Glutamatergic neuron (in vitro differentiated cells): ENCODE measurements at regions not wholly inside any gene's neighbourhood (a gene's known extent, or its start where the extent isn't known, plus 50 kb on each side); places are given as distances from the start of the nearest gene placed in this dataset.

Experiments
- DNase-seq: peaks from one replicate; pipeline ENCODE4 v3.0.0; 2022
- H3K27ac Mint-ChIP-seq: one replicate; pipeline ENCODE4 v1.8.0; 2020; ENCODE audit warnings: mild to moderate bottlenecking, mixed read lengths, inconsistent platforms; ENCODE audit not compliant: unreplicated experiment
- H3K27me3 Mint-ChIP-seq: one replicate; pipeline ENCODE4 v1.8.0; 2020; ENCODE audit warnings: mild to moderate bottlenecking, moderate library complexity, mixed read lengths, inconsistent platforms; ENCODE audit not compliant: unreplicated experiment
- H3K36me3 Mint-ChIP-seq: one replicate; pipeline ENCODE4 v1.8.0; 2020; ENCODE audit warnings: mild to moderate bottlenecking, mixed read lengths, inconsistent platforms; ENCODE audit not compliant: unreplicated experiment
- H3K4me1 Mint-ChIP-seq: one replicate; pipeline ENCODE4 v1.8.0; 2020; ENCODE audit warnings: mild to moderate bottlenecking, low read depth, mixed read lengths, inconsistent platforms; ENCODE audit not compliant: unreplicated experiment
- H3K4me3 Mint-ChIP-seq: one replicate; pipeline ENCODE4 v1.8.0; 2020; ENCODE audit warnings: mild to moderate bottlenecking, mixed read lengths, inconsistent platforms; ENCODE audit not compliant: unreplicated experiment
- H3K9me3 Mint-ChIP-seq: one replicate; pipeline ENCODE4 v1.8.0; 2020; ENCODE audit warnings: mild to moderate bottlenecking, moderate library complexity, mixed read lengths, inconsistent platforms; ENCODE audit not compliant: unreplicated experiment
- CTCF ChIP-seq: fragments of 200-600 bp; sonication (generic); IDR thresholded peaks from one replicate; pipeline ENCODE4 v1.5.0; 2021; ENCODE audit not compliant: partially characterized antibody, unreplicated experiment

GRCh38 chr5:133705331-133705730, 93.0 kb upstream of the FSTL4 start:
- Mint-ChIP-seq H3K4me1 (peaks cover 33% of the 10 kb centered on the region), H3K27ac (no peak overlapping the region), H3K4me3 (no peak overlapping the region), H3K9me3 (peaks cover 1% of the 10 kb centered on the region), H3K27me3 (peaks cover 5% of the 10 kb centered on the region), H3K36me3 (no peaks in the 10 kb centered on the region)
- DNase-seq: no peak
- no peak for TF ChIP-seq CTCF

DNA sequence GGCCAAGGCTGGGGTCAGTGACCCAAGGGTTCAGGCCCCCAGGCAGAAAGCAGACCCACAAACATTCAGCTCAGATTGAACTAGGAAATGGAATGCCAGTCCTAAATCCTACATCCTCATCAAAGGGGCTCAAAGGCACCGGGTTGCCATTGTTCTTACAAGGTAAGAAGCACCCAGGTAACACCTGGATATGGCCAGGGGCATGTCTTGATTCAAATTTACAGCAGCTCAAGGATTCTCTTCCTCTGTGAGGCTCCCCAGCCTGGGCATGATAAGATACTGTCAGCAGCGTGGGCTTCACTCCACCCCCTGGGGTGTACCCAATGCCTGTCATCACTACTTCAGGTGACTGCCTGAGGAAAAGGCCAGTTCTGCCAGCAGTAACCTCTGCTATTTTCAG, 92.1 kb upstream of the FSTL4 start:
- Mint-ChIP-seq H3K36me3 (no peaks in the 10 kb centered on the region), H3K9me3 (peaks cover 3% of the 10 kb centered on the region), H3K4me1 (peaks cover 33% of the 10 kb centered on the region), H3K4me3 (no peak overlapping the region), H3K27ac (no peak overlapping the region), H3K27me3 (peaks cover 8% of the 10 kb centered on the region)
- no peak for TF ChIP-seq CTCF
- no peak for DNase-seq

DNA sequence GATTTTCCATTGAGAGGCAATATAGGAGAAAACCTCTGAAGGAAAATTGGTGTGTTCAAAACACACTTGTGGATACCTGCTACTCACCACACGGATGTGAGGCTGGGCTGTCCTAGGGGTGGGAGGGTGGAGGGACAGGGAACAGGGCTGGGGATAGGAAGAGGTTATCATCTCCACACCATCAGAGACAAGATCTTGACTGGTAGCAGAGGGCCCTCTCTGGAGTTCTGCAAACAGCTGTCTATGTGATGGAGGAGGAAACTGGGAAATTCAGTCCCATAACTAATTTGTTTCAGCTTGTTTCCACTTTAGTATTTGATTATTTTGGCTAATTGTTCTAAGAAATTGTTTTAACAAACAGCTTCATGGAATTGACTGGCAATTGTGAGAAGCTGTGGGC, 91.6 kb upstream of the FSTL4 start:
- Mint-ChIP-seq H3K4me3 (no peak overlapping the region), H3K9me3 (peaks cover 3% of the 10 kb centered on the region), H3K36me3 (no peaks in the 10 kb centered on the region), H3K27ac (no peak overlapping the region), H3K4me1 (peaks cover 35% of the 10 kb centered on the region), H3K27me3 (peaks cover 7% of the 10 kb centered on the region)
- no peak for DNase-seq
- TF ChIP-seq CTCF: no peak

- H3K4me1 Mint-ChIP-seq: peaks cover 35% of the 10 kb centered on the region
- TF ChIP-seq CTCF: no peak
- H3K27me3 Mint-ChIP-seq: peaks cover 8% of the 10 kb centered on the region
- DNase-seq: no peak
- no peaks in the 10 kb centered on the region for H3K36me3 Mint-ChIP-seq
- peaks cover 3% of the 10 kb centered on the region for H3K9me3 Mint-ChIP-seq
- H3K4me3 Mint-ChIP-seq: no peak overlapping the region
- H3K27ac Mint-ChIP-seq: peak overlapping the region; percentile 28
Measured at GRCh38 chr5:133702791-133703770, 90.7 kb upstream of the FSTL4 start.

GRCh38 chr5:133701871-133702270, 89.5 kb upstream of the FSTL4 start:
- Mint-ChIP-seq H3K27ac (peak overlapping the region; percentile 59), H3K4me1 (peaks cover 33% of the 10 kb centered on the region), H3K4me3 (no peak overlapping the region), H3K9me3 (peaks cover 3% of the 10 kb centered on the region), H3K36me3 (no peaks in the 10 kb centered on the region), H3K27me3 (peaks cover 10% of the 10 kb centered on the region)
- DNase-seq: no peak
- TF ChIP-seq CTCF: no peak
